Skin epidermis (tissue), 12 donors: ENCODE measurements at regions not wholly inside any gene's neighbourhood (a gene's known extent, or its start where the extent isn't known, plus 50 kb on each side); places are given as distances from the start of the nearest gene placed in this dataset.

ENCODE experiments used
- H3K27ac ChIP-seq, 21 experiments: fragments of 200-600 bp; sonication (generic) in 11 of 21; one replicate each; pipeline ENCODE4 v1.5.0; 2020; ENCODE audit warnings: mild to moderate bottlenecking in 3 of 21, inconsistent platforms in 2 of 21, moderate library complexity in 2 of 21
- H3K4me3 ChIP-seq, 7 experiments: fragments of 200-600 bp; sonication (generic) in 2 of 7; one replicate each; pipeline ENCODE4 v1.5.0; 2020; ENCODE audit warnings: inconsistent platforms in 2 of 7, mild to moderate bottlenecking in 2 of 7, moderate library complexity in 1 of 7

- no peak overlapping the region for H3K4me3 ChIP-seq
- H3K27ac ChIP-seq: no peak overlapping the region
Measured at GRCh38 chr12:42793166-42793565, 203.6 kb upstream of the PRICKLE1 start.

DNA sequence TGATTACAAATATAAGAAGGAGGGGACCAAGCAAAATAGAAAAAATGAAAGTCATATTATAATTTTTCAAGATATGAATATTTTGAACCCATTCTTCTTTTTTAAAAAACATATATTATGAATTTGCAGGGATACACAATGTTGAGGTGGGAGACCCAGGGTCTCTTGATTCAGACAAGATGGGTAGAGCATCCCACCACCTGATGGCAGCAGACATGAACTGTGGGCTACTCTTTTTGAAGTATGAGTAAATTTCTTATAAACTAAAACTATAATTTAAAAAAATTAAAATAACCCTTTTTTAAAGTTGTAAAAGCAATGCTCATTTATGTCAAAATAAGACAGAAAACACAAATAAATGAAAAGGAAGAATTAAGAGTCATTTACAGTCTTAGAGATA lies 202.7 kb upstream of the PRICKLE1 start:
- H3K27ac ChIP-seq: no peak overlapping the region
- no peak overlapping the region for H3K4me3 ChIP-seq

GRCh38 chr12:42791399-42791798 lies 201.9 kb upstream of the PRICKLE1 start:
- Histone ChIP-seq H3K4me3 (no peak overlapping the region), H3K27ac (no peak overlapping the region)

- Histone ChIP-seq H3K27ac (no peak overlapping the region), H3K4me3 (no peak overlapping the region)
Measured at GRCh38 chr12:42790761-42791151, 201.2 kb upstream of the PRICKLE1 start.

GRCh38 chr12:42789808-42790760 lies 200.5 kb upstream of the PRICKLE1 start:
- no peak overlapping the region for H3K4me3 ChIP-seq
- H3K27ac ChIP-seq: no peak overlapping the region

GRCh38 chr12:42786400-42787148 lies 197.0 kb upstream of the PRICKLE1 start:
- Histone ChIP-seq H3K4me3 (no peak overlapping the region), H3K27ac (no peak overlapping the region)

GRCh38 chr12:42785944-42786343 lies 196.4 kb upstream of the PRICKLE1 start:
- no peak overlapping the region for H3K4me3 ChIP-seq
- H3K27ac ChIP-seq: no peak overlapping the region

DNA sequence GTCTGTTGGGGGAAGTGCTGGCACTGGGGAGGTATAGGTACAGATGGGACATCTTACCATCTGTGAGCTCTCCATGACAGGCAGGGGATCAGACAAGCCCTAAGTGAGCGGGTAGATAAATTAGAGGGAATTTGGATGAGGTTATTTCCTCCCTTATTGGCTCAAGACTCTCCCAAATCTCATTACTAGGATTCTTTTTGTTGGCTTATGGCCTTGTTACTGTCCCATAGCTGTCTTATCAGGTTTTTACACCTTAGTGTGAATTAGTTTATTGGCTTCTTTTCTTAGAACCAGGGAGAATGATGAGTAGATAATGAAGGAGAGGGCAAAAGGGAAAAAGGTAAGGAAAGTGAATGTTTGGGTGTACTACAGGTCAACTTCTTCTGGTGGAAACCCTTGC lies 191.1 kb upstream of the PRICKLE1 start:
- H3K4me3 ChIP-seq: no peak overlapping the region
- H3K27ac ChIP-seq: peak overlapping the region in 1 of 21 experiments; percentile 17

DNA sequence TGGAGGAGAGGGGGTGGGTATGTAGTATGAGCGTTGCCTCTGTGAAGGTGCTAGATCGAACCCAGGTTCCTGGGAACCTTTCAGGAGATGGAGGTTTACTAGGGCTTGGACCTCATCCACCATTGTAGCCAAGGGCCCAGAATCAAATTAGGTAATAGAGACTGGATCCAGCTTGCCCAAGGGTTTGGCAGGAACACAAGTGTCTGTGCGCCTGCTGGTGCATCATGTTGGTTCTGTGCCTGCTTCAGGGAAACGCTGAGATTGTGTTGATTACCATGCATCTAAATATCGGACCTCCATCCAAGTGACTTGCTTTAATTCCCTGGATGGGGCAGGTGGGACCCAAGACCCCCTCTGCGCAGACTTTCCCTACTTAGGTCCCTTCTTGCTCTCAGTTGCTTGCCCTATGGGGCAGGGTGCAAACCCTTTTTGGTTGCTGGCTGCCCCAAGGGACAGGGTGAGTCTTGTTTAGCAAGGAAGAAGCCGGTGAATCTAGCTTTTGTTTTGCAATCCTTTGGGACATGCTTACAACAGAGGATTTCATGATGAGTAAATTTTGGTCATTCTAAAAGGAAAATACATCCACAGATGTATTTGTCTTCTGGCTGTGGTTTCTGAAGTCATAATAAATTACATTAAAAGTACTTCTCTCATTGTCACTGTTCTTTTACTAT lies 189.8 kb upstream of the PRICKLE1 start:
- H3K4me3 ChIP-seq: no peak overlapping the region
- peak overlapping the region in 7 of 21 experiments; percentile 4 to 51 (median 32) for H3K27ac ChIP-seq

- Histone ChIP-seq H3K27ac (no peak overlapping the region), H3K4me3 (no peak overlapping the region)
Measured at GRCh38 chr12:42776396-42776795, 186.8 kb upstream of the PRICKLE1 start.

DNA sequence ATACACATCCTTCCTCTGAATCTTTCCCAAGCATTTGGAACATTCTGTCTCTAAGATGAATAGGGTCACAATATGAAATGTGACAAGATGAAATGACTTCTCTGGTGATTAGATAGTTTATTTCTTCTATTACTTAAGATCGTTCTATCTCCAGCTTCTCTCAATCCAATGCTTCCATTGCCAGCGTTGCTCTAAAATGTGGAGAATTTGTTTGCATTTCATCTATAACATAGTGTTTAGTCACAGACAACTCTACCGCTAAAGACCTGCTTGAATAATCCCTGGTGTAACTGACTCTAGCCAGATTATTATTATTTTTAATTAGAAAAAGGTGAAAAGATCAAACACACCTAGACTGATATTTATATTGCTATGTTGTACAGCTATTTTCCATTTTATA lies 184.7 kb upstream of the PRICKLE1 start:
- Histone ChIP-seq H3K4me3 (no peak overlapping the region), H3K27ac (no peak overlapping the region)

- Histone ChIP-seq H3K27ac (no peak overlapping the region), H3K4me3 (no peak overlapping the region)
Measured at GRCh38 chr12:42770261-42770660, 180.7 kb upstream of the PRICKLE1 start.

DNA sequence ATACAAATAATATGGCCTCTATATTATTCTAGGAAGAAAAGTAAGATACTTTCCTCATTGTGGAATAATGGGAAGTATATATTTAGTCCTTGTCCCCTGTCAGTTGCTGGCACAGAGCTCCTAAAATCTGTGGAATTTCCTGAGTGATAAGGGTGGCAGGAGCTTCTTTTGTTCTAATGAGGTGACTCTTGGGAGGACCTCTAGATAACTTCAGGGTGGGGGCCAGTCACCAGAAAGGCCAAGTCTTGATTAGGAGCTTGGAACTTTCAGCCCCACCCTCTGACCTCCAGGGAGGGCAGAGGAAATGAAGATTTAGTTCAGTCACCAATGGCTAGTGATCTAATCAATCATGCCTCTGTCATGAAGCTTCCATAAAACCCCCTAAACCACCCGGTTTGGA lies 179.9 kb upstream of the PRICKLE1 start:
- Histone ChIP-seq H3K27ac (no peak overlapping the region), H3K4me3 (no peak overlapping the region)

DNA sequence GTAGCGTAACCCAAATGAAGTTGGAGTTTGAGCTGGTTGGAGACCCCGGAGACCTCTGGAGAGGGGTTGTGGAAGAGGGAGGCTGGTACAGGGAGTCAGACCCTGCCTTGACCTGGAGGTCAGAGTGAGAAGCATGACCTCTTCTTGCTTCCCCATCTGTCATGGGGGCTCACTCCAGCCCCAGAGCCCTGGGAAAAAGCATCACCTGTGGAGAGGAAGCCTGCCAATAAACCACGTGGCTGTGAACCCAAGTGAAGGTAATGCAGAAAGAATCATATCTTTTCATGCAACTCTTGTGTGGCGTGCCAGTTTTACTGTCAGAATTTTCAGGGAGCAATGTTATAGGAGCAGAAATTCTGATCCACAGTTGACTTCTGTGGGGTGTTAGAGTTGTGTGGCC lies 178.5 kb upstream of the PRICKLE1 start:
- Histone ChIP-seq H3K4me3 (no peak overlapping the region), H3K27ac (no peak overlapping the region)

GRCh38 chr12:42767326-42767954 lies 177.9 kb upstream of the PRICKLE1 start:
- Histone ChIP-seq H3K4me3 (no peak overlapping the region), H3K27ac (no peak overlapping the region)

DNA sequence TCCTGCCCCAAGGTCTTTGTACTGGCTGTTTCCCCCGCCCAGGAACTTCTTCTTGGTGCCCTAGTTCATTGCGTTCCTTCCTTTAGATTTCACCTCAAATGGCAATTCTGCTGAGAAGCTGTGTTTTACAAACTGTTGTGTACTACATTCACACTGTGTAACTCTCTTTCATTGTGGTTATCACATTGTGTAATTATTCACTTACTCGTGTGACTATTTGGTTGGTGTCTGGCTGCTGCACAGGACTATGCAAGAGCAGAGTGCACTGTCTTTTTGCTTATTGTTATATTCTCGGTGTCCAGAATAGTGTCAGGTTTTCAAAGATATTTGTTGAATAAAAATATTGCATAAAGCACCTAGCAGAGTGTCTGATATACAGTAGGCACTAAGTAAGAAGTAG lies 177.2 kb upstream of the PRICKLE1 start:
- H3K4me3 ChIP-seq: no peak overlapping the region
- H3K27ac ChIP-seq: no peak overlapping the region

DNA sequence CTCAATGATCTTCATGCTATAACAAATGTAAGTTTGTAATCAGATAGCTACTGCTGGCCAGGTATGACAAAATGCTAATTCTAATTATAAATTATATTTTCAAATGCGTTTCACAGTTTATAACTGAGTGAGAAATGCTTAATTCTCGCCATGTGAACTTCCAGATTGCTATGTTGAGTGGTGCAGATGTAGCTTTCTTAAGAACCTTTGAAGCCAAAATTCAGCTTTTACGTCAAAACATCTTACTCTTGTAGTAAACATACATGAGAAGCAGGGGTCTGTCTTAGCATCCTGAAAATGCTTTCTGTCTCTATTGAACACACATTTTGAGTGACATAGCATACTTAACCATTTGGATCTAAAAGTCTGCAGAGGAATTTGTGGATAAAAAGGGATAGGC lies 176.5 kb upstream of the PRICKLE1 start:
- no peak overlapping the region for H3K4me3 ChIP-seq
- H3K27ac ChIP-seq: no peak overlapping the region

- Histone ChIP-seq H3K27ac (no peak overlapping the region), H3K4me3 (no peak overlapping the region)
Measured at GRCh38 chr12:42763682-42764081, 174.1 kb upstream of the PRICKLE1 start.

DNA sequence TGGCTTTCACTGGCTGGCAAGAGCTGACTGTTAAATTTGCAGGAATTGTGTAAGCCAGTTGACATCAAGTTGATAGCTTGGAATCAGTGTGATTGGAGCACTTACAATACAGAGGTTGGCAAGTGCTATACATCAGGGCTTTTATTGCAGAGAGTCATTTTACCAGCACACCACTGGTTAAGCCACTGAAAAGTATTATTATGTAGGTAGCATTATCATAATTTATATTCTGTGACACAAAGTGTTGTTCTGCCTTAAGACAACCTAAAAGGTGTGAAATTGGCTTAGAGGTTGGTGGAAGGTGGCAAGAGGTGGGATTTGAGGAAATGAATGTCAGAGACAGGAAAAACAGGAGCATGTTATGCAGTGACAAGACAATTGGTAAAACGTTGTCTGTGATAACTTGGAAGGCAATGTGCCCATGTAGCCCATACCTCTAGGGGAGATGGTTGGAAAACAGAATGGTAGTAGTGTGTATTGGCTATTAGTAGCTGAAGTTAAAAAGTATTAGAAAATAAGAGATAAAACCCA lies 172.9 kb upstream of the PRICKLE1 start:
- no peak overlapping the region for H3K4me3 ChIP-seq
- H3K27ac ChIP-seq: no peak overlapping the region
